ENCODE measurements at regions not wholly inside any gene's neighbourhood (a gene's known extent, or its start where the extent isn't known, plus 50 kb on each side); places are given as distances from the start of the nearest gene placed in this dataset.

GRCh38 chr3:101144105-101144504 lies 150.9 kb upstream of the ABI3BP start:
- TF ChIP-seq CTCF (IDR thresholded peaks at IDR 0.05) (no peak), POLR2A (IDR thresholded peaks at IDR 0.05) (no peak), EP300 (IDR thresholded peaks at IDR 0.05) (no peak), POLR2AphosphoS5 (IDR thresholded peaks at IDR 0.05) (no peak)
